Heart left ventricle (tissue), 16 donors: ENCODE measurements at regions not wholly inside any gene's neighbourhood (a gene's known extent, or its start where the extent isn't known, plus 50 kb on each side); places are given as distances from the start of the nearest gene placed in this dataset.
"Not testable (repeated sequence)": the region's sequence is repeated elsewhere in the genome, so short reads cannot be mapped to it uniquely, and the experiment has no call there.

ENCODE experiments used
- ATAC-seq, 4 donors: fragments of 200-7000 bp; cut with Tn5 transposase; one replicate each; pipeline ENCODE4 v1.9.1; 2020 to 2022; ENCODE audit warnings: moderate library complexity in 4 of 4, mild to moderate bottlenecking in 3 of 4, moderate number of reproducible peaks in 1 of 4
- DNase-seq, 5 donors: peaks; one replicate each; pipeline ENCODE4 v3.0.0-alpha.2; 2020
- H3K27ac ChIP-seq, 12 donors: fragments of 200-600 bp; sonication (generic) in 4 of 12; one replicate each; pipeline versions ENCODE4 v1.5.0 to v1.8.0; 2016 to 2022; ENCODE audit warnings: mild to moderate bottlenecking in 2 of 12
- H3K27me3 ChIP-seq, 9 donors: fragments of 200-600 bp; sonication (generic) in 2 of 9; one replicate each; pipeline versions ENCODE4 v1.5.1 to v1.8.0; 2016 to 2022; ENCODE audit warnings: mild to moderate bottlenecking in 3 of 9
- H3K36me3 ChIP-seq, 9 donors: fragments of 200-600 bp; sonication (generic) in 2 of 9; one replicate each; pipeline versions ENCODE4 v1.5.0 to v1.8.0; 2018 to 2022; ENCODE audit warnings: mild to moderate bottlenecking in 2 of 9
- H3K4me1 ChIP-seq, 12 donors: fragments of 200-600 bp; sonication (generic) in 4 of 12; one replicate each; pipeline versions ENCODE4 v1.5.0 to v1.8.0; 2016 to 2022; ENCODE audit warnings: mild to moderate bottlenecking in 3 of 12
- H3K4me3 ChIP-seq, 12 donors: fragments of 200-600 bp; sonication (generic) in 4 of 12; one replicate each; pipeline versions ENCODE4 v1.5.0 to v1.8.0; 2017 to 2022; ENCODE audit warnings: mild to moderate bottlenecking in 9 of 12, moderate library complexity in 4 of 12
- H3K9me3 ChIP-seq, 12 donors: fragments of 200-600 bp; sonication (generic) in 4 of 12; one replicate each; pipeline versions ENCODE4 v1.5.0 to v1.8.0; 2016 to 2022; ENCODE audit warnings: mild to moderate bottlenecking in 1 of 12
- POLR2A ChIP-seq, 2 donors: fragments of 450-650 bp; IDR thresholded peaks; one replicate each; pipeline ENCODE4 v1.6.1; 2017; ENCODE audit warnings: antibody characterized with exemption in 2 of 2, mild to moderate bottlenecking in 2 of 2, moderate library complexity in 2 of 2
- WGBS, 4 donors: extraction: QIAGEN DNeasy Blood & Tissue Kit in 2 of 4; methylation state at CpG; one replicate each; pipeline versions ENCODE4 v1.1.5 to v1.1.7; 2013 to 2018; 5-methylcytosine and 5-hydroxymethylcytosine counted together
- intact Hi-C, 10 donors: fragments of 100-400 bp; cut with DNase I; formaldehyde crosslinking; loops; one replicate each; pipeline versions ENCODE4 v1.11.1 to v1.14.2; 2022
- donor health status: ischemic (EF 13 %, LVEDD 7.1; RV severe dilation, severe dysfunction).
- donor health status: healthy with polysubstance abuse.
- donor health status: DM: no; HTN: yes; CAD: no.
- donor health status: DM: no; HTN: no; CAD: no.
- donor health status: ischemic (EF 25% LVEDD 6.9; RV normal size, moderate dysfunction).
- donor health status: ischemic (EF 25% LVEDD 5.7; RV mildly dilated, moderate dysfunction).
- donor health status: healthy.
- donor health status: DM: yes; HTN: yes; CAD: no.
- donor health status: ischemic (EF 35%, LVEDD 5.7; RV mildly dilated, moderate dysfunction).
- donor health status: nonischemic (EF 11% LVEDD 7.7; RV severe dilation, severe dysfunction).
- donor health status: DM: yes; HTN: yes; CAD: no.
- donor health status: PGD.
- donor health status: ischemic (EF 29% LVEDD 5.4; RV normal size, mild dysfunction).
- donor health status: nonischemic (EF 23%, LVEDD 6.1; RV moderate dilation, normal function).

DNA sequence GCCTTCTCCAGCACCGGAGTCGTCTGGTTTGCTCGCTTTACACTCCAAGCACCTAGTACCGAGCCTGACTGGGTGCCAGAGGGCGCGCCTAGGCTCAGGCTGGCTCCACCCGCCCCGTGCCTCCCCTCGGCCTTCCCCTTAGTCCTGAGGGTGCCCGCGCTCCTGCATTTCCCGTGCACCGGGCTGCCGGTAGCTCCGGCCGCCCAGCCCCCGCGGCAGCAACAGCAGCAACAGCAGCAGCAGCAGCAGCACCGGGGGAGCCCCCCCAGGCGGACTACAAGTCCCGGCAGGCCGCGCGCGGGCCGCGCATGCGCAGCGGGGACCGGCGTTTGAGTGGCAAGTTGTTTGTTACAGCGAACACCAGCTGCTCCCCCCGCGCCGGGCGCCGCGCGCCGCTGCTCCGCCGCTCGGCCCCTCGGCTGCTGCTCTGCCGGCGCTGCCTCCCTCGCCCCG is 68.8 kb upstream of the SPDYE9 start:
- Histone ChIP-seq H3K4me3 (peak overlapping the region in 11 of 12 donors; percentile 24 to 65 (median 53)), H3K27ac (peak overlapping the region in 4 of 12 donors; percentile 33 to 53 (median 47))
- H3K4me1 ChIP-seq, intact Hi-C loops, H3K9me3 ChIP-seq, H3K36me3 ChIP-seq, H3K27me3 ChIP-seq: not testable (repeated sequence)
- peak in 1 of 2 donors; percentile 60 for TF ChIP-seq POLR2A (IDR thresholded peaks at IDR 0.05)
- ATAC-seq (peak; percentile 82 to 97 (median 94)), DNase-seq (peak; percentile 77 to 89 (median 89))
- WGBS, 4 donors: 0 to 1% methylated on average over 35 to 37 of the region's 48 CpGs; no CpG with 5 or more reads in 2 of the 4 donors

DNA sequence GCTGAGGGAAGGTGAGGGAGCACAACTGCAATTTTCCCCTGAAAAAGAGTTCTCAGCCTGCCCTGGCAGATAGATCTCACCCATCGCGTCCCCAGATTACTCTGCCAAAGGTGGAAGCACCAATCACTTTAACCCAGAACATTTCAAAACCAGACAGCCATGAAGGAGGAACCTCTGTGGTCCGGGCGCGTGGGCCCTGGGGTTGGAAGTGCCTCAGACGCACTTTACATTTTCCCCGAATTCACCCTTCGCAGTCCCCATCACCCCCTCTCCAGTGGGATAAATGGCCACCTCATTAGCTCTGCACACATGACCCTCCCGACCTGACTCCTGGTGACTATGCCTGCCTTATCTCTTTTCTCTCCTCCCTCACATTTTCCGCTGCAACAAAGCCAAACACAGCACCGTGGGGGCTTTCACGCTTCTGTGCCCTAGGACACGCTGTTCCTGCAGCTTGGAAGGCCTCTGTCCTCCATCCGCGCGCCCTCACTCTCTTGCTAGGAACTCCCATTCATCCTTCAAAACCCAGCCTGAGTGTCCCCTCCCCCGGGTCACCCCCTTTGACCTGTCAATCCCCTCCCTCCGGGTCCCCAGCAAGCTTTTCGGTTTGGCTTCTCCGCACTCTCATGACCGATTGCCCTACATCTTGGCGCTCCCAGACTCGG is 68.2 kb upstream of the SPDYE9 start:
- H3K4me1 ChIP-seq, H3K27me3 ChIP-seq, H3K27ac ChIP-seq, H3K36me3 ChIP-seq, intact Hi-C loops, H3K9me3 ChIP-seq: not testable (repeated sequence)
- 13 to 38% (median 27%) methylated on average over 5 to 9 of the region's 23 CpGs for WGBS, 4 donors
- ATAC-seq: peak; percentile 12 to 38 (median 31)
- H3K4me3 ChIP-seq: peak overlapping the region in 7 of 12 donors; percentile 35 to 56 (median 53)
- DNase-seq: peak in 1 of 5 donors; percentile 9

DNA sequence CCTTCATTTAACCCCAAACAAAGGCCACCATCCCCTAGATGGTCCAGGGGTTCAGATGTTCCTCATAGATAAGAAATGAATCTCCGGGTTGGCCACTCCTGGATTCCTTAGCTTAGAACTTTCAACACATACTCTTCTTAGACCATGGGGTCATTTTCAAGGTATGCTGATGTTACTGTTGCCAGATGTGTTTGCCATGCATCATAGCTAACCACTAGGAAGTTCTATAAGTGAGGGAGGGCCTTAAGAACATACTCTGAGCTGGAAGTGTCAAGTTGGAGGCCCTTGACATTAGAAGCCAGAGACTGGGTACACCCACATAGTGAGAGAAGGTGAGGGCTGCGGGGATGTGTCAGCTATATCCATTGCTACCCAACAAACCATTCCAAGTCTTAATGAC is 62.7 kb upstream of the SPDYE9 start:
- H3K36me3 ChIP-seq, H3K4me1 ChIP-seq, intact Hi-C loops, ATAC-seq, H3K27ac ChIP-seq, H3K4me3 ChIP-seq, DNase-seq, H3K27me3 ChIP-seq, H3K9me3 ChIP-seq: not testable (repeated sequence)
- no CpG with 5 or more reads among the region's 2 CpGs for WGBS, 4 donors

DNA sequence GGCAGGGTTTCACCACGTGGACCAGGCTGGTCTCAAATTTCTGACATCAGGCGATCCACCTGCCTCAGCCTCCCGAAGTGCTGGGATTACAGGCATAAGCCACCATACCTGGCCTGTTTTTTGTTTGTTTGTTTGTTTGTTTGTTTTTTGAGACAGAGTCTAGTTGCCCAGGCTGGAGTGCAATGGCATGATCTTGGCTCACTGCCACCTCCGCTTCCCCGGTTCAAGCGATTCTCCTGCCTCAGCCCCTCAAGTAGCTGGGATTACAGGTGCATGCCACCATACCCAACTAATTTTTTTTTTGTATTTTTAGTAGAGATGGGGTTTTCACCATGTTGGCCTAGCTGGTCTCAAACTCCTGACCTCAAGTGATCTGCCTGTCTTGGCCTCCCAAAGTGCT is 61.8 kb upstream of the SPDYE9 start:
- H3K4me3 ChIP-seq, H3K27me3 ChIP-seq, H3K9me3 ChIP-seq, H3K27ac ChIP-seq, intact Hi-C loops, ATAC-seq, H3K36me3 ChIP-seq, H3K4me1 ChIP-seq: not testable (repeated sequence)
- DNase-seq: peak in 1 of 5 donors; percentile 8
- 94 to 100% (median 100%) methylated on average over 2 to 5 of the region's 6 CpGs for WGBS, 4 donors

DNA sequence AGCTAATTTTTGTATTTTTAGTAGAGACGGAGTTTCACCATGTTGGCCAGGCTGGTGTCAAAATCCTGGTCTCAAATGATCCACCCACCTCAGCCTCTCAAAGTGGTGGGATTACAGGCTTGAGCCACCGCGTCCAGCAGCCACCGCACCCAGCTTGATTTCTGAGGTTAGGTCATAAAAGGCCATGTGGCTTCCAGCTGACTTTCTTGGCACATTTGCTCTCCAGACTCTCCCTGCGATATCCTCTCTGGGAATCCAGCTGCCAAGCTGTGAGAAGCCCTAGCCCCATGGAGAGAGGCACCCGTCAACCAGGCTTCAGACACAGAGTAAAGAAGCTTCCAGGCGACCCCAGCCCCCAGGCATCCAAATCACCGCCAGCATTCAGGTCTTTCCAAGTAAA is 58.2 kb upstream of the SPDYE9 start:
- DNase-seq, H3K4me3 ChIP-seq, ATAC-seq, H3K9me3 ChIP-seq, intact Hi-C loops, H3K27ac ChIP-seq, H3K27me3 ChIP-seq, H3K36me3 ChIP-seq, H3K4me1 ChIP-seq: not testable (repeated sequence)
- 90 to 100% (median 94%) methylated on average over 4 of the region's 8 CpGs for WGBS, 4 donors

GRCh38 chr7:73137922-73138321 is 52.1 kb upstream of the SPDYE9 start:
- intact Hi-C loops, H3K36me3 ChIP-seq, H3K9me3 ChIP-seq, H3K27me3 ChIP-seq, H3K27ac ChIP-seq, H3K4me3 ChIP-seq, H3K4me1 ChIP-seq, DNase-seq: not testable (repeated sequence)
- peak in 1 of 4 donors; percentile 18 for ATAC-seq
- 29 to 36% (median 33%) methylated on average over 1 to 2 of the region's 3 CpGs; no CpG with 5 or more reads in 1 of the 4 donors for WGBS, 4 donors
